ENCODE measurements at regions not wholly inside any gene's neighbourhood (a gene's known extent, or its start where the extent isn't known, plus 50 kb on each side); places are given as distances from the start of the nearest gene placed in this dataset.

DNA sequence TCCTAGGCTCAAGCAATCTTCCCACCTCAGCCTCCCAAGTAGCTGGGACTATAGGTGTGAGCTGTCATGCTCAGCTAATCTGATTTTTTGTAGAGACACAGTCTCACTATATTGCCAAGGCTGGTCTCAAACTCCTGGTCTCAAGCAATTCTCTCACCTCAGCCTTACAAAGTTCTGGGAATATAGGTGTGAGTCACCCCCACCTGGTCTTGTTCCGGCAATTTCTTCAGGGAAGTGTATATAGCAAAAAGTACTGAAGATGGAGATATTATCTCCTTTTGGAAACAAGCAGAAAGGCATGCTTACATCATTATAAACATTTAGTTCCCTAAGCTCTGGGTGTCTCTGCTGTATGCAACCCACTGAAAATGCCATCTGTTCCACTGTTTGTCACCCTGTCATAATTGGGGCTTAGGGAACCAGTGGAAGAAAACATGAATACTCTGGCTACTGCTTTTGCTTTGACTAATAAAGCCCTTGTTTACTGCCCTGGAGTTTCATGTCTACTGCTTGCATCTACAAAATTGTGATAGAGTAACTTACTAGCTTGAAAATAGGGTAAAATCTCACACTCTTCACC lies 940.2 kb downstream of the GALC start:
- TF ChIP-seq POLR2AphosphoS5 (IDR thresholded peaks at IDR 0.05; ENCODE audit: low read depth, low read length) (no peak), SIN3A (IDR thresholded peaks at IDR 0.05; ENCODE audit: borderline replicate concordance, insufficient read depth, low read depth, low read length) (no peak), TCF7L2 (IDR thresholded peaks at IDR 0.05; ENCODE audit: low read depth, low read length) (no peak)
- TF ChIP-seq, protein P1, sequence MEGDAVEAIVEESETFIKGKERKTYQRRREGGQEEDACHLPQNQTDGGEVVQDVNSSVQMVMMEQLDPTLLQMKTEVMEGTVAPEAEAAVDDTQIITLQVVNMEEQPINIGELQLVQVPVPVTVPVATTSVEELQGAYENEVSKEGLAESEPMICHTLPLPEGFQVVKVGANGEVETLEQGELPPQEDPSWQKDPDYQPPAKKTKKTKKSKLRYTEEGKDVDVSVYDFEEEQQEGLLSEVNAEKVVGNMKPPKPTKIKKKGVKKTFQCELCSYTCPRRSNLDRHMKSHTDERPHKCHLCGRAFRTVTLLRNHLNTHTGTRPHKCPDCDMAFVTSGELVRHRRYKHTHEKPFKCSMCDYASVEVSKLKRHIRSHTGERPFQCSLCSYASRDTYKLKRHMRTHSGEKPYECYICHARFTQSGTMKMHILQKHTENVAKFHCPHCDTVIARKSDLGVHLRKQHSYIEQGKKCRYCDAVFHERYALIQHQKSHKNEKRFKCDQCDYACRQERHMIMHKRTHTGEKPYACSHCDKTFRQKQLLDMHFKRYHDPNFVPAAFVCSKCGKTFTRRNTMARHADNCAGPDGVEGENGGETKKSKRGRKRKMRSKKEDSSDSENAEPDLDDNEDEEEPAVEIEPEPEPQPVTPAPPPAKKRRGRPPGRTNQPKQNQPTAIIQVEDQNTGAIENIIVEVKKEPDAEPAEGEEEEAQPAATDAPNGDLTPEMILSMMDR (IDR thresholded peaks at IDR 0.05), result no peak
- TF ChIP-seq, protein P2, sequence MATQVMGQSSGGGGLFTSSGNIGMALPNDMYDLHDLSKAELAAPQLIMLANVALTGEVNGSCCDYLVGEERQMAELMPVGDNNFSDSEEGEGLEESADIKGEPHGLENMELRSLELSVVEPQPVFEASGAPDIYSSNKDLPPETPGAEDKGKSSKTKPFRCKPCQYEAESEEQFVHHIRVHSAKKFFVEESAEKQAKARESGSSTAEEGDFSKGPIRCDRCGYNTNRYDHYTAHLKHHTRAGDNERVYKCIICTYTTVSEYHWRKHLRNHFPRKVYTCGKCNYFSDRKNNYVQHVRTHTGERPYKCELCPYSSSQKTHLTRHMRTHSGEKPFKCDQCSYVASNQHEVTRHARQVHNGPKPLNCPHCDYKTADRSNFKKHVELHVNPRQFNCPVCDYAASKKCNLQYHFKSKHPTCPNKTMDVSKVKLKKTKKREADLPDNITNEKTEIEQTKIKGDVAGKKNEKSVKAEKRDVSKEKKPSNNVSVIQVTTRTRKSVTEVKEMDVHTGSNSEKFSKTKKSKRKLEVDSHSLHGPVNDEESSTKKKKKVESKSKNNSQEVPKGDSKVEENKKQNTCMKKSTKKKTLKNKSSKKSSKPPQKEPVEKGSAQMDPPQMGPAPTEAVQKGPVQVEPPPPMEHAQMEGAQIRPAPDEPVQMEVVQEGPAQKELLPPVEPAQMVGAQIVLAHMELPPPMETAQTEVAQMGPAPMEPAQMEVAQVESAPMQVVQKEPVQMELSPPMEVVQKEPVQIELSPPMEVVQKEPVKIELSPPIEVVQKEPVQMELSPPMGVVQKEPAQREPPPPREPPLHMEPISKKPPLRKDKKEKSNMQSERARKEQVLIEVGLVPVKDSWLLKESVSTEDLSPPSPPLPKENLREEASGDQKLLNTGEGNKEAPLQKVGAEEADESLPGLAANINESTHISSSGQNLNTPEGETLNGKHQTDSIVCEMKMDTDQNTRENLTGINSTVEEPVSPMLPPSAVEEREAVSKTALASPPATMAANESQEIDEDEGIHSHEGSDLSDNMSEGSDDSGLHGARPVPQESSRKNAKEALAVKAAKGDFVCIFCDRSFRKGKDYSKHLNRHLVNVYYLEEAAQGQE (IDR thresholded peaks at IDR 0.05; ENCODE audit: insufficient read depth in 1 of 2, low read depth in 2 of 2, low read length in 1 of 2), result no peak

Data from Panc1 (cell line).